GM18502 (cell line): ENCODE measurements at regions not wholly inside any gene's neighbourhood (a gene's known extent, or its start where the extent isn't known, plus 50 kb on each side); places are given as distances from the start of the nearest gene placed in this dataset.
"Not testable (repeated sequence)": the region's sequence is repeated elsewhere in the genome, so short reads cannot be mapped to it uniquely, and the experiment has no call there.

Source experiments
- ATAC-seq: cut with Tn5 transposase; IDR thresholded peaks from one replicate; pipeline ENCODE4 v1.9.1; 2021; ENCODE audit warnings: mild to moderate bottlenecking; ENCODE audit not compliant: unreplicated experiment, poor library complexity

GRCh38 chr16:5916711-5917191 is 819.2 kb upstream of the EEF2KMT start:
- no peak for ATAC-seq

- ATAC-seq: no peak
Measured at GRCh38 chr16:5911241-5911640, 813.6 kb upstream of the EEF2KMT start.

- not testable (repeated sequence) for ATAC-seq
Measured at GRCh38 chr16:5909556-5909955, 812.0 kb upstream of the EEF2KMT start.

GRCh38 chr16:5907544-5907943 is 809.9 kb upstream of the EEF2KMT start:
- no peak for ATAC-seq

GRCh38 chr16:5906351-5906750 is 808.8 kb upstream of the EEF2KMT start:
- no peak for ATAC-seq

- no peak for ATAC-seq
Measured at GRCh38 chr16:5905935-5906334, 808.3 kb upstream of the EEF2KMT start.

GRCh38 chr16:5903832-5904231 is 806.2 kb upstream of the EEF2KMT start:
- no peak for ATAC-seq

GRCh38 chr16:5903153-5903552 is 805.6 kb upstream of the EEF2KMT start:
- ATAC-seq: no peak

GRCh38 chr16:5900046-5900445 is 802.5 kb upstream of the EEF2KMT start:
- ATAC-seq: no peak

- no peak for ATAC-seq
Measured at GRCh38 chr16:5895976-5896375, 798.4 kb upstream of the EEF2KMT start.

GRCh38 chr16:5895137-5895536 is 797.5 kb upstream of the EEF2KMT start:
- no peak for ATAC-seq

GRCh38 chr16:5891296-5891695 is 793.7 kb upstream of the EEF2KMT start:
- no peak for ATAC-seq

GRCh38 chr16:5885521-5885920 is 787.9 kb upstream of the EEF2KMT start:
- no peak for ATAC-seq

GRCh38 chr16:5884996-5885395 is 787.4 kb upstream of the EEF2KMT start:
- ATAC-seq: no peak

GRCh38 chr16:5884339-5884738 is 786.7 kb upstream of the EEF2KMT start:
- no peak for ATAC-seq

- no peak for ATAC-seq
Measured at GRCh38 chr16:5882087-5882640, 784.6 kb upstream of the EEF2KMT start.

- no peak for ATAC-seq
Measured at GRCh38 chr16:5875416-5875815, 777.8 kb upstream of the EEF2KMT start.

GRCh38 chr16:5874899-5875298 is 777.3 kb upstream of the EEF2KMT start:
- ATAC-seq: no peak

GRCh38 chr16:5873221-5873620 is 775.6 kb upstream of the EEF2KMT start:
- ATAC-seq: no peak

- no peak for ATAC-seq
Measured at GRCh38 chr16:5870886-5871691, 773.5 kb upstream of the EEF2KMT start.

- no peak for ATAC-seq
Measured at GRCh38 chr16:5867250-5867649, 769.7 kb upstream of the EEF2KMT start.

GRCh38 chr16:5865236-5865635 is 767.6 kb upstream of the EEF2KMT start:
- ATAC-seq: no peak
